HG03442 (cell line): ENCODE measurements at regions not wholly inside any gene's neighbourhood (a gene's known extent, or its start where the extent isn't known, plus 50 kb on each side); places are given as distances from the start of the nearest gene placed in this dataset.

Experiments
- ATAC-seq: cut with Tn5 transposase; IDR thresholded peaks from one replicate; pipeline ENCODE4 v1.9.1; 2021; ENCODE audit warnings: mild to moderate bottlenecking, moderate library complexity; ENCODE audit not compliant: unreplicated experiment

GRCh38 chr4:127578967-127579366 is 53.8 kb upstream of the INTU start:
- ATAC-seq, result no peak

- ATAC-seq, result no peak
Observed at GRCh38 chr4:127579821-127580220, 52.9 kb upstream of the INTU start.

GRCh38 chr4:127580300-127580699 is 52.5 kb upstream of the INTU start:
- no peak for ATAC-seq

- no peak for ATAC-seq
Observed at GRCh38 chr4:127580891-127581290, 51.9 kb upstream of the INTU start.
